ENCODE measurements at regions not wholly inside any gene's neighbourhood (a gene's known extent, or its start where the extent isn't known, plus 50 kb on each side); places are given as distances from the start of the nearest gene placed in this dataset.

- Histone ChIP-seq H3K79me2 (ENCODE audit: insufficient read depth, low read length) (no peaks in the 10 kb centered on the region), H3K27ac (ENCODE audit: low read depth in 1 of 2, low read length in 2 of 2) (no peak overlapping the region), H3K4me3 (replicated peaks in 1 of 3; ENCODE audit: low read depth in 2 of 3, low read length in 3 of 3) (no peak overlapping the region), H2AFZ (ENCODE audit: insufficient read depth, low read depth, low read length, poor library complexity, severe bottlenecking) (no peak overlapping the region), H3K9ac (ENCODE audit: insufficient read depth, low read length, poor library complexity, severe bottlenecking) (no peak overlapping the region), H4K20me1 (ENCODE audit: insufficient read depth, low read length) (no peaks in the 10 kb centered on the region), H3K36me3 (replicated peaks in 1 of 2; ENCODE audit: control insufficient read depth in 1 of 2, insufficient read depth in 2 of 2, low read length in 2 of 2) (no peaks in the 10 kb centered on the region), H3K27me3 (ENCODE audit: control insufficient read depth in 2 of 2, insufficient read depth in 2 of 2, low read length in 2 of 2) (no peaks in the 10 kb centered on the region), H3K4me2 (replicated peaks; ENCODE audit: extremely low read depth, low read length, poor library complexity, severe bottlenecking) (no peak overlapping the region), H3K4me1 (ENCODE audit: control insufficient read depth in 1 of 2, insufficient read depth in 2 of 2, low read length in 2 of 2) (no peaks in the 10 kb centered on the region), H3K9me3 (replicated peaks in 1 of 2; ENCODE audit: control insufficient read depth in 1 of 2, insufficient read depth in 1 of 2, low read length in 2 of 2) (no peaks in the 10 kb centered on the region)
- no peak overlapping the region for H3K27ac Mint-ChIP-seq
- no peaks in the 10 kb centered on the region for H3K27me3 Mint-ChIP-seq (ENCODE audit: low read depth in 3 of 3)
- TF ChIP-seq, protein P1, sequence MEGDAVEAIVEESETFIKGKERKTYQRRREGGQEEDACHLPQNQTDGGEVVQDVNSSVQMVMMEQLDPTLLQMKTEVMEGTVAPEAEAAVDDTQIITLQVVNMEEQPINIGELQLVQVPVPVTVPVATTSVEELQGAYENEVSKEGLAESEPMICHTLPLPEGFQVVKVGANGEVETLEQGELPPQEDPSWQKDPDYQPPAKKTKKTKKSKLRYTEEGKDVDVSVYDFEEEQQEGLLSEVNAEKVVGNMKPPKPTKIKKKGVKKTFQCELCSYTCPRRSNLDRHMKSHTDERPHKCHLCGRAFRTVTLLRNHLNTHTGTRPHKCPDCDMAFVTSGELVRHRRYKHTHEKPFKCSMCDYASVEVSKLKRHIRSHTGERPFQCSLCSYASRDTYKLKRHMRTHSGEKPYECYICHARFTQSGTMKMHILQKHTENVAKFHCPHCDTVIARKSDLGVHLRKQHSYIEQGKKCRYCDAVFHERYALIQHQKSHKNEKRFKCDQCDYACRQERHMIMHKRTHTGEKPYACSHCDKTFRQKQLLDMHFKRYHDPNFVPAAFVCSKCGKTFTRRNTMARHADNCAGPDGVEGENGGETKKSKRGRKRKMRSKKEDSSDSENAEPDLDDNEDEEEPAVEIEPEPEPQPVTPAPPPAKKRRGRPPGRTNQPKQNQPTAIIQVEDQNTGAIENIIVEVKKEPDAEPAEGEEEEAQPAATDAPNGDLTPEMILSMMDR (IDR thresholded peaks at IDR 0.05) = no peak
- 100% methylated on average over 1 of the region's 3 CpGs for WGBS (ENCODE audit: insufficient coverage)
- no peak overlapping the region for H3K4me3 Mint-ChIP-seq
- DNase-seq = no peak
- no peaks in the 10 kb centered on the region for H3K4me1 Mint-ChIP-seq
- intact Hi-C loops (cut with micrococcal nuclease) = no loop called here
- no peaks in the 10 kb centered on the region for H3K36me3 Mint-ChIP-seq
- peaks cover 0 to 3% (median 0%) of the 10 kb centered on the region in 7 donors for H3K9me3 Mint-ChIP-seq
Observed at GRCh38 chr1:106517224-106517623, 539.2 kb upstream of the PRMT6 start.

GRCh38 chr1:106523497-106523896, 533.0 kb upstream of the PRMT6 start:
- Histone ChIP-seq H2AFZ (ENCODE audit: insufficient read depth, low read depth, low read length, poor library complexity, severe bottlenecking) (no peak overlapping the region), H3K27ac (ENCODE audit: low read depth in 1 of 2, low read length in 2 of 2) (no peak overlapping the region), H3K4me1 (ENCODE audit: control insufficient read depth in 1 of 2, insufficient read depth in 2 of 2, low read length in 2 of 2) (no peaks in the 10 kb centered on the region), H3K9me3 (replicated peaks in 1 of 2; ENCODE audit: control insufficient read depth in 1 of 2, insufficient read depth in 1 of 2, low read length in 2 of 2) (no peaks in the 10 kb centered on the region), H3K36me3 (replicated peaks in 1 of 2; ENCODE audit: control insufficient read depth in 1 of 2, insufficient read depth in 2 of 2, low read length in 2 of 2) (no peaks in the 10 kb centered on the region), H4K20me1 (ENCODE audit: insufficient read depth, low read length) (no peaks in the 10 kb centered on the region), H3K27me3 (ENCODE audit: control insufficient read depth in 2 of 2, insufficient read depth in 2 of 2, low read length in 2 of 2) (no peaks in the 10 kb centered on the region), H3K9ac (ENCODE audit: insufficient read depth, low read length, poor library complexity, severe bottlenecking) (no peak overlapping the region), H3K4me2 (replicated peaks; ENCODE audit: extremely low read depth, low read length, poor library complexity, severe bottlenecking) (no peak overlapping the region), H3K79me2 (ENCODE audit: insufficient read depth, low read length) (no peaks in the 10 kb centered on the region), H3K4me3 (replicated peaks in 1 of 3; ENCODE audit: low read depth in 2 of 3, low read length in 3 of 3) (no peak overlapping the region)
- Mint-ChIP-seq H3K9me3 (peaks cover 0 to 7% (median 2%) of the 10 kb centered on the region in 7 donors), H3K4me3 (no peak overlapping the region), H3K27me3 (ENCODE audit: low read depth in 3 of 3) (no peaks in the 10 kb centered on the region), H3K27ac (no peak overlapping the region), H3K4me1 (no peaks in the 10 kb centered on the region), H3K36me3 (no peaks in the 10 kb centered on the region)
- no peak for DNase-seq
- TF ChIP-seq, protein P1 (IDR thresholded peaks at IDR 0.05) = no peak
- intact Hi-C loops (cut with micrococcal nuclease) = no loop called here
- WGBS (ENCODE audit: insufficient coverage) = no CpG with 5 or more reads among the region's 6 CpGs
